Activated CD4-positive, alpha-beta memory T cell treated with anti-CD3 and anti-CD28 coated beads for 36 hours (primary cell): ENCODE measurements at regions not wholly inside any gene's neighbourhood (a gene's known extent, or its start where the extent isn't known, plus 50 kb on each side); places are given as distances from the start of the nearest gene placed in this dataset.

Experiments
- CTCF ChIA-PET: fragments of 350-600 bp; sonication (Branson Sonifier 250); formaldehyde crosslinking; loops from one replicate; lab custom pipeline; 2021; ENCODE audit warnings: antibody characterized with exemption, inconsistent platforms; lab: Charles Lee
- POLR2A ChIA-PET: fragments of 350-600 bp; sonication (Branson Sonifier 250); formaldehyde crosslinking; loops from one replicate; lab custom pipeline; 2021; ENCODE audit warnings: antibody characterized with exemption; lab: Charles Lee
- DNase-seq: peaks from one replicate; pipeline ENCODE4 v3.0.0-alpha.2; 2020
- H3K27ac Mint-ChIP-seq: one replicate; pipeline ENCODE4 v1.8.0; 2021; ENCODE audit warnings: mixed read lengths
- H3K27me3 Mint-ChIP-seq: one replicate; pipeline ENCODE4 v1.8.0; 2021; ENCODE audit warnings: mixed read lengths
- H3K36me3 Mint-ChIP-seq: one replicate; pipeline ENCODE4 v1.8.0; 2021; ENCODE audit warnings: mixed read lengths
- H3K4me1 Mint-ChIP-seq: one replicate; pipeline ENCODE4 v1.8.0; 2021; ENCODE audit warnings: low read depth, mixed read lengths
- H3K4me3 Mint-ChIP-seq: one replicate; pipeline ENCODE4 v1.8.0; 2021; ENCODE audit warnings: mild to moderate bottlenecking, mixed read lengths
- H3K9me3 Mint-ChIP-seq: one replicate; pipeline ENCODE4 v1.8.0; 2021; ENCODE audit warnings: mixed read lengths
- intact Hi-C: fragments of 100-400 bp; cut with micrococcal nuclease; formaldehyde crosslinking; loops from one replicate; pipeline ENCODE4 v1.15.1; 2023

DNA sequence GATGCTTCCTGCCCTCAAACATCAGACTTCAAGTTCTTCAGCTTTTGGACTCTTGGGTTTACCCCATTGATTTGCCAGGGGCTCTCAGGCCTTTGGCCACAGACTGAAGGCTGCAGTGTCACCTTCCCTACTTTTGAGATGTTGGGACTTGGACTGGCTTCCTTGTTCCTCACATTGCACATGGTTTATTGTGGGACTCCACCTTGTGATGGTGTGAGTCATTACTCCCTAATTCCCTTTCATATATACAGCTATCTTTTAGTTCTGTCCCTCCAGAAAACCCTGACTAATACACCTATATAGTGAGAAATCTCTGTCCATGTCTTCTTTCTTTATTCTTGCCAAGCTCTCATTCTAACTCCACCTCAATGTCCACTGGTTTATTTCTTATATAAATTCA lies 736.9 kb upstream of the HS3ST1 start:
- H3K4me1 Mint-ChIP-seq: no peaks in the 10 kb centered on the region
- ChIA-PET CTCF (no interaction called here), POLR2A (no interaction called here)
- H3K27me3 Mint-ChIP-seq: no peaks in the 10 kb centered on the region
- intact Hi-C loops: no loop called here
- no peaks in the 10 kb centered on the region for H3K36me3 Mint-ChIP-seq
- no peak overlapping the region for H3K4me3 Mint-ChIP-seq
- H3K9me3 Mint-ChIP-seq: peaks cover 5% of the 10 kb centered on the region
- no peak for DNase-seq
- no peak overlapping the region for H3K27ac Mint-ChIP-seq

DNA sequence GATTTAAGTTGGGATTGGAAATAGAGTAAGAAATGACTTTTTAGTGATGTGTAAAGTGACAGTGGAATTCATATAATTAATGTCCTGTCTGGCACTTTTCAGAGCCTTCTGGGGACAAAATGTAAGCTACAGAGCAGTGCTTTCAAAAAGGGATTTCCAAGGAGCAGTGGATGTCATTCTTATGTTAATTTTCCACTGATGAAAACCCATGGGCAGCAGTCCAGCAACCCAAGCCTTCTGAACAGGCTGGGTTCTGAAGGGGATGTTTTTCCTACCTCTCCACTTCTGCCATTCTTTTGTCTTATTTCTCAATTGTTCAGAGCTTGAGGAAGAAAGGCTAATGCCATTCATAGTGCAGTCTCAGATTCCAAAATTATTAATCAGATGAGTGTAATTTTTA lies 717.6 kb upstream of the HS3ST1 start:
- Mint-ChIP-seq H3K4me3 (no peak overlapping the region), H3K4me1 (no peaks in the 10 kb centered on the region), H3K27me3 (no peaks in the 10 kb centered on the region), H3K36me3 (no peaks in the 10 kb centered on the region), H3K9me3 (peaks cover 18% of the 10 kb centered on the region), H3K27ac (no peak overlapping the region)
- intact Hi-C loops: no loop called here
- CTCF ChIA-PET: no interaction called here
- no peak for DNase-seq
- POLR2A ChIA-PET: no interaction called here

DNA sequence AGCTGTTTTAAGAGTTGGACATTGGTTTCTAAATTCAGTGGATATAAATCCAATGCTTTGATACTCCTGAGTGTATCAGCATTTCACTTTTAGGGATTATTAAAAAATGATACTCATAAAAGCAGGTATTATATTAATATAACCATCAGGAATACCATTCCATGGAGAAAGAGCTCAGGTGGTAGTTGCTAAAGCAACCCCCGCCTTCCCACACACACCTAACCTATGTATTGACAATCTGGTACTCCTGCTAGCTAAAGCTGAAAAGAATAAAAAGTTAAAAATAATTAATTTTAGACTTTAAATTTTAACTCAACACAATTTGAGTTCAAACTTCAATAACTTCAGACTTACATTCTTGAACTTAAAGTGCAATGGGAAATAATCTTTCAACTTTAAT lies 717.1 kb upstream of the HS3ST1 start:
- H3K27ac Mint-ChIP-seq: no peak overlapping the region
- no peak for DNase-seq
- no peaks in the 10 kb centered on the region for H3K27me3 Mint-ChIP-seq
- H3K4me1 Mint-ChIP-seq: no peaks in the 10 kb centered on the region
- POLR2A ChIA-PET: no interaction called here
- intact Hi-C loops: no loop called here
- peaks cover 13% of the 10 kb centered on the region for H3K9me3 Mint-ChIP-seq
- CTCF ChIA-PET: no interaction called here
- no peaks in the 10 kb centered on the region for H3K36me3 Mint-ChIP-seq
- H3K4me3 Mint-ChIP-seq: no peak overlapping the region

DNA sequence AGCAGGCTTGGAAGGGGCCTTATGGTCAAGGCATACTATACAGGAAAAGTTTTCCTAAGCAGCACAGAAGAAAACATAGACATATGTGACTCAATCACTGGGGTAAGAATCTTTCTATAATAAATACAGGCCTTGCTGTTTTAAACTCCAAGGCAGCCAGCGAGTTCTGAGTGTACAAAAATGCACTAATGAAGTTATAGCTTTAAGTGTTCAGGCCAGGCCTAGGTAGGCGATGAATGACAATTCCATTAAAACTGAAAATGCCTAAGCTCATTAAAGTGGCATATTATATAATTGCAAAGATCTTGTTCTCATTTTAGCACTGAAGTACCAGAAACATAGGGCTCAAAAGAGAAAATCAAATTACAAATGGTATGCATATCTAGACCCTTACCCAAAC lies 716.4 kb upstream of the HS3ST1 start:
- H3K27ac Mint-ChIP-seq: no peak overlapping the region
- no peaks in the 10 kb centered on the region for H3K36me3 Mint-ChIP-seq
- CTCF ChIA-PET: no interaction called here
- H3K9me3 Mint-ChIP-seq: peaks cover 10% of the 10 kb centered on the region
- POLR2A ChIA-PET: no interaction called here
- no peak for DNase-seq
- intact Hi-C loops: no loop called here
- H3K4me3 Mint-ChIP-seq: no peak overlapping the region
- no peaks in the 10 kb centered on the region for H3K4me1 Mint-ChIP-seq
- no peaks in the 10 kb centered on the region for H3K27me3 Mint-ChIP-seq

DNA sequence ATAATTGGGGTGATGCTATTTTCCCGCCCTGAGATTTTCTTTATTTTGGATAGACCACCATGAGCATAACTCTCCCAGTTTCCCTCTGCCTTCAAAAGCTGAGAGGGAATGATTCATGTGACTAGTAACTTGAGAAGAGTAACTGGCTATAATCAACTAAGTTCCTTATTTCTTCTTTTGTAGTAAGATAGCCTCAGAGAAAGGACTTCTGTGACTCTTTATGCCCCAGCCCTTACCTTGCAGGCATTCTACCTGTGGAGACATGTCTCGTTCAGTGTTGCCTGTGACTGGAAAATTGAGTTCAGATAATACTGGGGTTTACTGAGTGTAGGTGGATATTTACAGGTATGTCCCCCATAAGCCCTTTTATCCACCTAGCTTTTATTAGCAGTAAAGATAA lies 715.4 kb upstream of the HS3ST1 start:
- Mint-ChIP-seq H3K4me1 (no peaks in the 10 kb centered on the region), H3K36me3 (no peaks in the 10 kb centered on the region), H3K9me3 (peaks cover 7% of the 10 kb centered on the region), H3K27me3 (no peaks in the 10 kb centered on the region), H3K4me3 (no peak overlapping the region), H3K27ac (no peak overlapping the region)
- DNase-seq: no peak
- CTCF ChIA-PET: no interaction called here
- POLR2A ChIA-PET: no interaction called here
- intact Hi-C loops: no loop called here

DNA sequence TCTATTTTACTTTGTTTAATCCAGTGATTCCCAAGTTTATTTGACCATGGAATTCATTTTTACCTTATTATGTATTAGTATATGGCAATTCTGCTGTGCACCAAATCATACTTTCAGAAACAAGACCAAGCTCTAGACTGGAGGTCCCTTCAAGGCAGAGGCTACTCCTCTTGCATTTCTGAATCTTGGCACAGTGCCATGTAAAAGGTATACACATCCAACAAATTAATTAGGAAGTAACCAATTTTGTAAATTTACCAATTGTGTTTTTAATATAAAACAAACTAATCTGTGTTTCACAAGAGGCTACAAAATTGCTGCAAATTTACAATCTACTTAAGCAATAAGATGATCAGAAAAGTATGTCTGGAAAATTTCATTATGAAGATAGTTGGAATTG lies 712.2 kb upstream of the HS3ST1 start:
- Mint-ChIP-seq H3K27me3 (no peaks in the 10 kb centered on the region), H3K36me3 (no peaks in the 10 kb centered on the region), H3K27ac (no peak overlapping the region), H3K4me1 (no peaks in the 10 kb centered on the region), H3K9me3 (peaks cover 11% of the 10 kb centered on the region), H3K4me3 (no peak overlapping the region)
- intact Hi-C loops: no loop called here
- CTCF ChIA-PET: no interaction called here
- POLR2A ChIA-PET: no interaction called here
- DNase-seq: no peak

DNA sequence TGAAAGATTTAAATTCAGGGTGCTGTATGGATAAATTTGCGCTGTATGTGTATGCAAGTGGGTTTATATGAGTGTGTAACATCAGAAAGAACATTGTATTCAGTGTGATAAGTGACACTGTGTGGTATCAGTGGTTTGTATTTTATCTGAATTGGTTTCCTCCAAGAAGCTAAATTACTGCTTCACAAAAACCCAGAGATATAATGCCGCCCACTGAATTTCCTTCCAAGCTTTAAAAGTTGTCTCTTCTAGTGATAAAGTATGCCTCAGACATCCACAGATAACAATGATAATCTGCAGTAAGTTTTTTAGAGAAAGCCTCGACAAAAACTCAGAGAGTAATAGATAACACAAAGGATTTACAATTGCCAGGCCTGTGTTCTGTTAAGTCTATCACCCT lies 710.6 kb upstream of the HS3ST1 start:
- CTCF ChIA-PET: no interaction called here
- Mint-ChIP-seq H3K4me1 (no peaks in the 10 kb centered on the region), H3K36me3 (no peaks in the 10 kb centered on the region), H3K4me3 (no peak overlapping the region), H3K9me3 (peaks cover 5% of the 10 kb centered on the region), H3K27ac (no peak overlapping the region), H3K27me3 (no peaks in the 10 kb centered on the region)
- no peak for DNase-seq
- intact Hi-C loops: no loop called here
- POLR2A ChIA-PET: no interaction called here

DNA sequence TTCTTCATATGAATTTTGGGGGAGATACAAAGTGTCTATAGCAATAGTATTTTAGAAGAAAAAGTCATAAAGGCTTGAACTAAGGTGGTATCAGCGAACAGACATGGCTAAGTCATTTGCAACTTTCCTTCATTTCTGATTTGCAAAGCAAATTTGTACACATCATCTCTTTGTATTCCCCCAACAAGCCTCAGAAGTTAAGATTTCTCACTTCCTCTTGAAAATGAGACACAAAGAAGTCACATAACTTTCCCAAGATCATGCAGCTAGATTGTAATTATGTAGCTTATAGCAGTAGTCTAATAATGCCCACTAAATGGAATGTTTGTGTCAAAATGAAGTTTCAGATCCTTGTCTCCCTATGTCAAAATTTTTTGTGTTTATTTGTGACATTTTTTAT lies 709.8 kb upstream of the HS3ST1 start:
- CTCF ChIA-PET: no interaction called here
- H3K9me3 Mint-ChIP-seq: peaks cover 11% of the 10 kb centered on the region
- no peak for DNase-seq
- H3K27ac Mint-ChIP-seq: no peak overlapping the region
- H3K4me3 Mint-ChIP-seq: no peak overlapping the region
- intact Hi-C loops: no loop called here
- H3K27me3 Mint-ChIP-seq: no peaks in the 10 kb centered on the region
- H3K4me1 Mint-ChIP-seq: no peaks in the 10 kb centered on the region
- POLR2A ChIA-PET: no interaction called here
- H3K36me3 Mint-ChIP-seq: no peaks in the 10 kb centered on the region

DNA sequence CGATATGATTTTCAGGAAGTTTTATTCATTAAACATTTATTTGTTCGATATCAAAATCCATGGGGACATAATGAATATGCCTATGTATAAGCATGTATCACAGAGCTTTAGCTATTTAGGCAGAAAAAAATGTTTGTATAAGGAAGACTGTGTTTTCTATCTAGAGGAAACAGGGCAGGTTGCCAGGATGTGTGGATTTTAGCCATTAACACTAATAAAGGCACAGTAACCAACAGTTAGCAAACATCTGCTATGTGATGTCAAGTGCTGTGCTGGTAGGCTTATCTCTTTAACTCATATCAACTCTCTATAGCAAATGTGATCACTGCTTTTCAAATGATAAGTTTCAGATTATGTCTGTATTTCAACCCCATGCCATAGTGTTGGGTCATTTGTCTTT lies 708.9 kb upstream of the HS3ST1 start:
- Mint-ChIP-seq H3K9me3 (peaks cover 16% of the 10 kb centered on the region), H3K27ac (no peak overlapping the region), H3K4me1 (no peaks in the 10 kb centered on the region), H3K27me3 (no peaks in the 10 kb centered on the region), H3K4me3 (no peak overlapping the region), H3K36me3 (no peaks in the 10 kb centered on the region)
- no peak for DNase-seq
- POLR2A ChIA-PET: no interaction called here
- intact Hi-C loops: no loop called here
- CTCF ChIA-PET: no interaction called here

DNA sequence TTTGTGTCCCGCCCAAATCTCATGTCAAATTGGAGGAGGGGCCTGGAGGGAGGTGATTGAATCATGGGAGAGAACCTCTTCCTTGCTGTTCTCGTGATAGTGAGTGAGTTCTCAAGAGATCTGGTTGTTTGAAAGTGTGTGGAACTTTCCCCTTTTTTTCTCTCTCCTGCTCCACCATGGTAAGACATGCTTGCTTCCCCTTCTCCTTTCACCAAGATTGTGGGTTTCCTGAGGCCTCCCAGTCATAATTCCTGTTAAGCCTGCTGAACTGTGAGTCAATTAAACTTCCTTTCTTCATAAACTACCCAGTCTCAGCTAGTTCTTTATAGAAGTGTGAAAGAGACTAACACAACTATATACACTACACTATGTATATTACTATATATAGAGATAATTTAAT lies 697.8 kb upstream of the HS3ST1 start:
- DNase-seq: no peak
- no peak overlapping the region for H3K4me3 Mint-ChIP-seq
- H3K27me3 Mint-ChIP-seq: no peaks in the 10 kb centered on the region
- intact Hi-C loops: no loop called here
- H3K4me1 Mint-ChIP-seq: no peaks in the 10 kb centered on the region
- no peaks in the 10 kb centered on the region for H3K9me3 Mint-ChIP-seq
- ChIA-PET CTCF (no interaction called here), POLR2A (no interaction called here)
- no peaks in the 10 kb centered on the region for H3K36me3 Mint-ChIP-seq
- H3K27ac Mint-ChIP-seq: no peak overlapping the region

DNA sequence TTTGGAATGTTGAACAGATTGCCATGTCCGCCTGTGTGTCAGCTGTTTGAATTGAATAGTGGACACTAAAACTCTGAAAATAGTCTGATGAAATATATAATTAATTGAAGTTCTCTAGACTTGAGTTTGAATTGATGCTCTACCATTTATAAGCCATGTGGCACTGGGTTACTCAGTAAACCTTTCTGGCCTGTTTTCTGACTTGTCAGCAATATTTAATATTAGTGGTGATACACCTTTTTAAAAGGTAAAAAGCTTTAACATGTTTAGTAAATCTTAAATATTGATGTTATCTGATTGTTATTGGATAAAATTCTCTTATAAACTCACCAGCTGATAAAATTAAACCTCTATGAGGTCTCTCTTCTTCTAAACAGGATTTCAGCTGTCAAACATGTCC lies 695.4 kb upstream of the HS3ST1 start:
- H3K36me3 Mint-ChIP-seq: no peaks in the 10 kb centered on the region
- H3K4me3 Mint-ChIP-seq: no peak overlapping the region
- no peaks in the 10 kb centered on the region for H3K27me3 Mint-ChIP-seq
- POLR2A ChIA-PET: no interaction called here
- CTCF ChIA-PET: no interaction called here
- DNase-seq: no peak
- intact Hi-C loops: no loop called here
- H3K4me1 Mint-ChIP-seq: no peaks in the 10 kb centered on the region
- H3K9me3 Mint-ChIP-seq: peaks cover 4% of the 10 kb centered on the region
- no peak overlapping the region for H3K27ac Mint-ChIP-seq

DNA sequence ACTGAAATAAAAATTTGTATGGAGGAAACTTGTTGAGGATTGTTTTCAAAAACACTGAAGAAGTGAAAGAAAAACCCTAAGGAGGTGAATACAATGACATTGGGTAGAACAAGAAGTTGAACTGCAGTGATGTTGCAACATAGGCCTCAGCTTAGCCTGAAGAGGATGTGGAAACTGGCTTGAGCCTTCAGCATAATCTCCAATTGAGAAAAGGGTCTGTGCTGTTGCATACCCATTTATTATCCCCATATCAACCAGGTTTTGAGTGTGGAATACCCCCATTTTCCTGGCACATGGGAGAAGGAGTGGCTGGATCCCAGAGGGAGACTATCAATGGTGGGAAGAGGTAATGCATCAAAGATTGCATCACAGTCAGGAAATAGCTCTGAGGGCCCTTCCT lies 695.0 kb upstream of the HS3ST1 start:
- DNase-seq: no peak
- Mint-ChIP-seq H3K4me1 (no peaks in the 10 kb centered on the region), H3K4me3 (no peak overlapping the region), H3K27ac (no peak overlapping the region), H3K27me3 (no peaks in the 10 kb centered on the region), H3K36me3 (no peaks in the 10 kb centered on the region), H3K9me3 (peaks cover 4% of the 10 kb centered on the region)
- CTCF ChIA-PET: no interaction called here
- POLR2A ChIA-PET: no interaction called here
- intact Hi-C loops: no loop called here

DNA sequence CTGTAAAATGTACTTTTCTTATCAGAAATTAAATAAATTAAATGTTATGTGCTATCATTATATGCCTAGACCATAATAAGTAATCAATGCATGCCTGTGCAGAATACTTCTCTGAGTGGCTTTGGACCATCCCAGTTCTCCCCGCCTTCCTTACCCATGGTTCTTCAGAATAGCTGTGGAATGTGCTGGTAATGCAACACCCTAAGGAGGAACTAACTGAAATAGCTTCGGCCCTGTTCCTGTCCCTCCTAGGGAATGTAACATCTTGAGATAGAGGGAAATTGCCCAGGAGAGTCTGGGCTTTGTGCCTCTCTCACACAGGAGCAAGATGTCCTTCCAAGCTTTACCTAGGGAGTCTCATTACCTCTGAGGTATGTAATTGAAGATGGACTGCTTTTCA lies 693.6 kb upstream of the HS3ST1 start:
- H3K4me1 Mint-ChIP-seq: no peaks in the 10 kb centered on the region
- intact Hi-C loops: no loop called here
- peaks cover 4% of the 10 kb centered on the region for H3K9me3 Mint-ChIP-seq
- ChIA-PET CTCF (no interaction called here), POLR2A (no interaction called here)
- H3K27me3 Mint-ChIP-seq: no peaks in the 10 kb centered on the region
- H3K4me3 Mint-ChIP-seq: no peak overlapping the region
- H3K27ac Mint-ChIP-seq: no peak overlapping the region
- no peaks in the 10 kb centered on the region for H3K36me3 Mint-ChIP-seq
- no peak for DNase-seq

DNA sequence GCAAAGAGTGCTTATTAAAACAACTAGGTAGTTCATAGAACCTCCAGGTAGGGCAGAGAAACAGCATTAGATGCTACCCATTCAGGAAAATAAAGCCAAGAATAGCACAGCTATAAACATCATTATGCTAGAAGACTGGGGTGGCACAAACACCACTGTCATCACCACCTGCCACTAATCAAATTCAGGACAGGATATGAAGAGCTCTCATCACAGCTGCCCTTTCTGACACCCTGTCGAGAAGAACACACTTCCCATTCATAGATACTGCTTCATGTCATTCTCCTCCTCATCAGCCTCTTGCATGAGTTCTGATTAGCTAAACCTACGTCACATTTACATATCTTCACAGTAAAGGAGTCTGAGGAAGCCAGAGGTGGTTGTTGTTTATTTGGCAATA lies 692.3 kb upstream of the HS3ST1 start:
- intact Hi-C loops: no loop called here
- no peak overlapping the region for H3K4me3 Mint-ChIP-seq
- H3K36me3 Mint-ChIP-seq: no peaks in the 10 kb centered on the region
- H3K27me3 Mint-ChIP-seq: no peaks in the 10 kb centered on the region
- H3K9me3 Mint-ChIP-seq: peaks cover 4% of the 10 kb centered on the region
- ChIA-PET POLR2A (no interaction called here), CTCF (no interaction called here)
- DNase-seq: no peak
- H3K4me1 Mint-ChIP-seq: no peaks in the 10 kb centered on the region
- no peak overlapping the region for H3K27ac Mint-ChIP-seq
